ENCODE measurements at regions not wholly inside any gene's neighbourhood (a gene's known extent, or its start where the extent isn't known, plus 50 kb on each side); places are given as distances from the start of the nearest gene placed in this dataset.

DNA sequence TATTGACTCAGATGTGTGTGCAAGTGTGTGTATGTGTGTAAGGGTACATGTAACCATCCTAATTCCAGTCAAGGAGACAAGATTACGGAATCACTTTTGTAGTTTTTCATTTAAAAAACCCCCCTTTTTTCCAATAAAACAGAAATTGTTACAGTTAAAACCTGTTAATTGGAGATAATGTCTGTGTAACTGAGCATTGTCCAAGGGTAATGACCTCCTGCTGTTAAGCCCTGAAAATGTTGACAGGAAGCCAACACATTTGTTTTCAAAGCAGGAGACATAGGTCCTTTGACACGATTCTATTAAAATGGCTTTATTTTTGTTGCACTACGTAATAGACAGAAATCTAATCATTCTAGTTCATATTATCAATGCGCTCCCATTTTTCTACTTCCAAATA lies 457.3 kb upstream of the ARRDC3 start:
- no peak overlapping the region for H3K4me2 ChIP-seq (ENCODE audit: control insufficient read depth, insufficient read depth)
- H3K4me1 ChIP-seq (ENCODE audit: control insufficient read depth, insufficient read depth, low read length) = no peaks in the 10 kb centered on the region
- H3K36me3 ChIP-seq (ENCODE audit: control insufficient read depth in 2 of 2, insufficient read depth in 2 of 2, low read length in 1 of 2) = no peaks in the 10 kb centered on the region
- no peaks in the 10 kb centered on the region for H3K79me2 ChIP-seq (ENCODE audit: control insufficient read depth, insufficient read depth, low read length)
- no peaks in the 10 kb centered on the region; the same call in 2 of the 3 replicates for H3K9me3 ChIP-seq (replicated peaks; ENCODE audit: control insufficient read depth, insufficient read depth, low read length)
- no peaks in the 10 kb centered on the region for H4K20me1 ChIP-seq (ENCODE audit: control insufficient read depth, insufficient read depth)
- H2AFZ ChIP-seq (ENCODE audit: control insufficient read depth, low read depth, low read length) = no peak overlapping the region
- no peaks in the 10 kb centered on the region for H3K27me3 ChIP-seq (replicated peaks in 1 of 2; ENCODE audit: control insufficient read depth in 2 of 2, insufficient read depth in 2 of 2, low read length in 1 of 2)
- DNase-seq (ENCODE audit: low read depth, low spot score) = no peak
- TF ChIP-seq KAT2A (conservative IDR thresholded peaks at IDR 0.05; ENCODE audit: control insufficient read depth, low read depth, low read length) (no peak), SMARCA5 (IDR thresholded peaks at IDR 0.05) (no peak), LARP7 (IDR thresholded peaks at IDR 0.05) (no peak), MEF2A (IDR thresholded peaks at IDR 0.05; ENCODE audit: insufficient read depth, low read depth, low read length) (no peak), HDAC6 (IDR thresholded peaks at IDR 0.05; ENCODE audit: unreplicated experiment) (no peak), ZSCAN29 (IDR thresholded peaks at IDR 0.05) (no peak), CEBPB (IDR thresholded peaks at IDR 0.05; ENCODE audit: borderline replicate concordance in 1 of 2, low read depth in 2 of 2, low read length in 2 of 2) (no peak), SPI1 (IDR thresholded peaks at IDR 0.05; ENCODE audit: borderline replicate concordance, insufficient read depth, low read depth, low read length) (no peak)
- TF ChIP-seq, protein P1, sequence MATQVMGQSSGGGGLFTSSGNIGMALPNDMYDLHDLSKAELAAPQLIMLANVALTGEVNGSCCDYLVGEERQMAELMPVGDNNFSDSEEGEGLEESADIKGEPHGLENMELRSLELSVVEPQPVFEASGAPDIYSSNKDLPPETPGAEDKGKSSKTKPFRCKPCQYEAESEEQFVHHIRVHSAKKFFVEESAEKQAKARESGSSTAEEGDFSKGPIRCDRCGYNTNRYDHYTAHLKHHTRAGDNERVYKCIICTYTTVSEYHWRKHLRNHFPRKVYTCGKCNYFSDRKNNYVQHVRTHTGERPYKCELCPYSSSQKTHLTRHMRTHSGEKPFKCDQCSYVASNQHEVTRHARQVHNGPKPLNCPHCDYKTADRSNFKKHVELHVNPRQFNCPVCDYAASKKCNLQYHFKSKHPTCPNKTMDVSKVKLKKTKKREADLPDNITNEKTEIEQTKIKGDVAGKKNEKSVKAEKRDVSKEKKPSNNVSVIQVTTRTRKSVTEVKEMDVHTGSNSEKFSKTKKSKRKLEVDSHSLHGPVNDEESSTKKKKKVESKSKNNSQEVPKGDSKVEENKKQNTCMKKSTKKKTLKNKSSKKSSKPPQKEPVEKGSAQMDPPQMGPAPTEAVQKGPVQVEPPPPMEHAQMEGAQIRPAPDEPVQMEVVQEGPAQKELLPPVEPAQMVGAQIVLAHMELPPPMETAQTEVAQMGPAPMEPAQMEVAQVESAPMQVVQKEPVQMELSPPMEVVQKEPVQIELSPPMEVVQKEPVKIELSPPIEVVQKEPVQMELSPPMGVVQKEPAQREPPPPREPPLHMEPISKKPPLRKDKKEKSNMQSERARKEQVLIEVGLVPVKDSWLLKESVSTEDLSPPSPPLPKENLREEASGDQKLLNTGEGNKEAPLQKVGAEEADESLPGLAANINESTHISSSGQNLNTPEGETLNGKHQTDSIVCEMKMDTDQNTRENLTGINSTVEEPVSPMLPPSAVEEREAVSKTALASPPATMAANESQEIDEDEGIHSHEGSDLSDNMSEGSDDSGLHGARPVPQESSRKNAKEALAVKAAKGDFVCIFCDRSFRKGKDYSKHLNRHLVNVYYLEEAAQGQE (IDR thresholded peaks at IDR 0.05; ENCODE audit: low read depth, low read length) = no peak
- TF ChIP-seq, protein P2, sequence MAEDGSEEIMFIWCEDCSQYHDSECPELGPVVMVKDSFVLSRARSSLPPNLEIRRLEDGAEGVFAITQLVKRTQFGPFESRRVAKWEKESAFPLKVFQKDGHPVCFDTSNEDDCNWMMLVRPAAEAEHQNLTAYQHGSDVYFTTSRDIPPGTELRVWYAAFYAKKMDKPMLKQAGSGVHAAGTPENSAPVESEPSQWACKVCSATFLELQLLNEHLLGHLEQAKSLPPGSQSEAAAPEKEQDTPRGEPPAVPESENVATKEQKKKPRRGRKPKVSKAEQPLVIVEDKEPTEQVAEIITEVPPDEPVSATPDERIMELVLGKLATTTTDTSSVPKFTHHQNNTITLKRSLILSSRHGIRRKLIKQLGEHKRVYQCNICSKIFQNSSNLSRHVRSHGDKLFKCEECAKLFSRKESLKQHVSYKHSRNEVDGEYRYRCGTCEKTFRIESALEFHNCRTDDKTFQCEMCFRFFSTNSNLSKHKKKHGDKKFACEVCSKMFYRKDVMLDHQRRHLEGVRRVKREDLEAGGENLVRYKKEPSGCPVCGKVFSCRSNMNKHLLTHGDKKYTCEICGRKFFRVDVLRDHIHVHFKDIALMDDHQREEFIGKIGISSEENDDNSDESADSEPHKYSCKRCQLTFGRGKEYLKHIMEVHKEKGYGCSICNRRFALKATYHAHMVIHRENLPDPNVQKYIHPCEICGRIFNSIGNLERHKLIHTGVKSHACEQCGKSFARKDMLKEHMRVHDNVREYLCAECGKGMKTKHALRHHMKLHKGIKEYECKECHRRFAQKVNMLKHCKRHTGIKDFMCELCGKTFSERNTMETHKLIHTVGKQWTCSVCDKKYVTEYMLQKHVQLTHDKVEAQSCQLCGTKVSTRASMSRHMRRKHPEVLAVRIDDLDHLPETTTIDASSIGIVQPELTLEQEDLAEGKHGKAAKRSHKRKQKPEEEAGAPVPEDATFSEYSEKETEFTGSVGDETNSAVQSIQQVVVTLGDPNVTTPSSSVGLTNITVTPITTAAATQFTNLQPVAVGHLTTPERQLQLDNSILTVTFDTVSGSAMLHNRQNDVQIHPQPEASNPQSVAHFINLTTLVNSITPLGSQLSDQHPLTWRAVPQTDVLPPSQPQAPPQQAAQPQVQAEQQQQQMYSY (CRISPR knock-in tag; IDR thresholded peaks at IDR 0.05) = no peak
- TF ChIP-seq, protein P3, sequence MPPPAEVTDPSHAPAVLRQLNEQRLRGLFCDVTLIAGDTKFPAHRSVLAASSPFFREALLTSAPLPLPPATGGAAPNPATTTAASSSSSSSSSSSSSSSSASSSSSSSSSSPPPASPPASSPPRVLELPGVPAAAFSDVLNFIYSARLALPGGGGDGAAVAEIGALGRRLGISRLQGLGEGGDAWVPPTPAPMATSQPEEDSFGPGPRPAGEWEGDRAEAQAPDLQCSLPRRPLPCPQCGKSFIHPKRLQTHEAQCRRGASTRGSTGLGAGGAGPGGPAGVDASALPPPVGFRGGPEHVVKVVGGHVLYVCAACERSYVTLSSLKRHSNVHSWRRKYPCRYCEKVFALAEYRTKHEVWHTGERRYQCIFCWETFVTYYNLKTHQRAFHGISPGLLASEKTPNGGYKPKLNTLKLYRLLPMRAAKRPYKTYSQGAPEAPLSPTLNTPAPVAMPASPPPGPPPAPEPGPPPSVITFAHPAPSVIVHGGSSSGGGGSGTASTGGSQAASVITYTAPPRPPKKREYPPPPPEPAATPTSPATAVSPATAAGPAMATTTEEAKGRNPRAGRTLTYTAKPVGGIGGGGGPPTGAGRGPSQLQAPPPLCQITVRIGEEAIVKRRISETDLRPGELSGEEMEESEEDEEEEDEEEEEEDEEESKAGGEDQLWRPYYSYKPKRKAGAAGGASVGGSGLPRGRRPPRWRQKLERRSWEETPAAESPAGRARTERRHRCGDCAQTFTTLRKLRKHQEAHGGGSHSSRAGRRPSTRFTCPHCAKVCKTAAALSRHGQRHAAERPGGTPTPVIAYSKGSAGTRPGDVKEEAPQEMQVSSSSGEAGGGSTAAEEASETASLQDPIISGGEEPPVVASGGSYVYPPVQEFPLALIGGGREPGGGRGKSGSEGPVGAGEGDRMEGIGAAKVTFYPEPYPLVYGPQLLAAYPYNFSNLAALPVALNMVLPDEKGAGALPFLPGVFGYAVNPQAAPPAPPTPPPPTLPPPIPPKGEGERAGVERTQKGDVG (CRISPR knock-in tag; IDR thresholded peaks at IDR 0.05) = no peak
- H3K9ac ChIP-seq (ENCODE audit: control insufficient read depth, insufficient read depth, low read length) = no peak overlapping the region
- ChIA-PET SMC1A (ENCODE audit: uncharacterized antibody, unreplicated experiment) (no interaction called here), RAD21 (ENCODE audit: unreplicated experiment) (no interaction called here), POLR2A (no interaction called here), CTCF (no interaction called here)
- 20% methylated on average over 4 of the region's 4 CpGs for WGBS (ENCODE audit: insufficient coverage, insufficient replicate concordance, low lambda C conversion rate, missing lambda C conversion rate)
- intact Hi-C loops (cut with micrococcal nuclease; ENCODE audit: unreplicated experiment) (no loop called here), in situ Hi-C loops (cut with MboI) (no loop called here)
- no peak overlapping the region for H3K27ac ChIP-seq (ENCODE audit: control insufficient read depth, insufficient read depth)
- no peak for FAIRE-seq
- no peak overlapping the region for H3K4me3 ChIP-seq
- no peak for ATAC-seq
- no TSS peak for BruUV-seq (replicated peaks)

Measured in GM12878 (cell line).